Aorta (tissue), 5 donors: ENCODE measurements at regions not wholly inside any gene's neighbourhood (a gene's known extent, or its start where the extent isn't known, plus 50 kb on each side); places are given as distances from the start of the nearest gene placed in this dataset.

Experiments
- ATAC-seq: fragments of 200-7000 bp; cut with Tn5 transposase; one replicate; pipeline ENCODE4 v1.9.1; 2022; ENCODE audit warnings: moderate library complexity; ENCODE audit not compliant: low FRiP score
- DNase-seq, 2 donors: peaks; one replicate each; pipeline ENCODE4 v3.0.0-alpha.2; 2020
- H3K27ac ChIP-seq, 2 donors: one replicate each; pipeline ENCODE4 v1.5.1; 2013; ENCODE audit warnings: low read length in 2 of 2, mild to moderate bottlenecking in 2 of 2, moderate library complexity in 2 of 2, control low read depth in 1 of 2, inconsistent platforms in 1 of 2, low read depth in 1 of 2
- H3K27me3 ChIP-seq, 2 donors: one replicate each; pipeline ENCODE4 v1.6.1; 2013; ENCODE audit warnings: control low read depth in 1 of 2, low read length in 1 of 2, mild to moderate bottlenecking in 1 of 2, moderate library complexity in 1 of 2; ENCODE audit not compliant: insufficient read depth in 2 of 2, control insufficient read depth in 1 of 2
- H3K36me3 ChIP-seq, 2 donors: one replicate each; pipeline ENCODE4 v1.6.1; 2013; ENCODE audit warnings: control low read depth in 1 of 2, low read length in 1 of 2, mild to moderate bottlenecking in 1 of 2; ENCODE audit not compliant: insufficient read depth in 2 of 2, control insufficient read depth in 1 of 2
- H3K4me1 ChIP-seq, 2 donors: one replicate each; pipeline ENCODE4 v1.6.1; 2013; ENCODE audit warnings: low read length in 2 of 2, control low read depth in 1 of 2, mild to moderate bottlenecking in 1 of 2, moderate library complexity in 1 of 2; ENCODE audit not compliant: insufficient read depth in 2 of 2, control insufficient read depth in 1 of 2
- H3K4me3 ChIP-seq, 2 donors: one replicate each; pipeline ENCODE4 v1.5.1; 2013; ENCODE audit warnings: low read length in 2 of 2, control low read depth in 1 of 2, mild to moderate bottlenecking in 1 of 2
- H3K9me3 ChIP-seq: one replicate; pipeline ENCODE4 v1.6.1; 2013; ENCODE audit warnings: mild to moderate bottlenecking, low read length; ENCODE audit not compliant: control insufficient read depth
- WGBS, 2 donors: extraction: QIAGEN DNeasy Blood & Tissue Kit; methylation state at CpG; one replicate each; pipeline ENCODE4 v1.1.7; 2013; 5-methylcytosine and 5-hydroxymethylcytosine counted together
- intact Hi-C, 2 donors: fragments of 100-400 bp; cut with DNase I; formaldehyde crosslinking; loops; one replicate each; pipeline versions ENCODE4 v1.14.2 to v1.15.0; 2022
- donor health status: healthy with polysubstance abuse.
- donor health status: Bipolar disorder and iron deficiency.
- donor health status: DM: no; HTN: no; CAD: no.
- donor health status: DM: no; HTN: no; CAD: no.
- donor health status: DM: yes; HTN: yes; CAD: no.

DNA sequence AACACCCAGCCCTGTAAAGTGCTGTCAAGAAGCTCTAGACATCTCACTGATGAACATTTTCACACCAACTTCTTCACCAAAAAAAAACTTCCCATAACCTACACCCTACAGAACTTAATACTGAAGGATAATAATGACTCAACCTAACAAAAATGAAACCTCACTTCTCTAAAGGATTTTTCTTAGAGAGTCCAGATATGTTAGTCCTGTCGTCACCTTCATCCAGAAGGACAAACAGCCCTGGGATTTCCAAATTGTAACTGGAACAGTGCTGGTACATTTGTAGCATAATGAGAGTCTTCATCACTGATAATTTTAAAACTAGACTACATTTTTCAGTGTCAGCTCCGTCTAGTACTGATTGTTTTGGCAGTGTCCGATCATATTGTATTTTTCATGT lies 528.6 kb upstream of the CELF2 start:
- Histone ChIP-seq H3K36me3 (no peaks in the 10 kb centered on the region), H3K4me3 (no peak overlapping the region), H3K27ac (no peak overlapping the region), H3K27me3 (no peaks in the 10 kb centered on the region), H3K4me1 (no peaks in the 10 kb centered on the region), H3K9me3 (no peaks in the 10 kb centered on the region)
- WGBS, 2 donors: 43 to 50% methylated on average over 3 of the region's 3 CpGs
- ATAC-seq: no peak
- no peak for DNase-seq
- intact Hi-C loops: no loop called here

DNA sequence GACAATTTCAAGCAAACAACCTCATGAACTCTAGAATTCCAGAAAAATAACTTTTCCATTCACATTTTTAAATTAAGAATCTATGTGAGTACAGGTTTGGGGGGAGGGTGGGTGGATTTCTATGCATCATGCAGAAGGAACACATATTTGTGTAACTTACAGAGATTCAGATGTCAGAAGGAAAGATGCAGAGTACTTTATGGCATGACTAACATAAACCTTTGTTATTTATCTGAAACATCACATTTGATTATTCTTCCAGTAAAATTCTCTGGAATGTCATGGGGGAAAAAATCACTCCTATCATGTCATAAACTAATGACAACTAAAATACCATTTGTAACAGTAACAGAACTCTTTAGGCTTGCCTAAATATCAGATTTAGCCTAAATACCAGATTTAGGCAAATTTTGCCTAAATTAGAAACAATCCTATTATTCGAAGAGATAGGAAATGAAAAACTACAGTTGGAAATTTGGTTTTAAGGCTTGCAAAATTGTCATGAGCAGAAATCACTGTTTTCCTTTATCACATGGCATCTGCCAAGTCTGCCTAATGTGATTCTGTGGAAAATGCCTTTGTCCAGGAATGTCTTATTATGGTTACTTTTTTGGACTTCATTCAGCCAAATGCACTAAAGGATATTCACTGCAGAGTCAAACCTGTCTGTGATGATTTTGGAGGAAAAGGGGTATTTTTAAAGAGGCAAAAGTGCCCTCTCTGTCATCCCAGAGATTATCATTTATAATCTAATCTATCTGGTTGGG lies 527.7 kb upstream of the CELF2 start:
- intact Hi-C loops: no loop called here
- no peak for DNase-seq
- Histone ChIP-seq H3K36me3 (no peaks in the 10 kb centered on the region), H3K4me1 (no peaks in the 10 kb centered on the region), H3K27ac (no peak overlapping the region), H3K27me3 (no peaks in the 10 kb centered on the region), H3K9me3 (no peaks in the 10 kb centered on the region), H3K4me3 (no peak overlapping the region)
- 25 to 48% methylated on average over 1 of the region's 1 CpG for WGBS, 2 donors
- no peak for ATAC-seq

DNA sequence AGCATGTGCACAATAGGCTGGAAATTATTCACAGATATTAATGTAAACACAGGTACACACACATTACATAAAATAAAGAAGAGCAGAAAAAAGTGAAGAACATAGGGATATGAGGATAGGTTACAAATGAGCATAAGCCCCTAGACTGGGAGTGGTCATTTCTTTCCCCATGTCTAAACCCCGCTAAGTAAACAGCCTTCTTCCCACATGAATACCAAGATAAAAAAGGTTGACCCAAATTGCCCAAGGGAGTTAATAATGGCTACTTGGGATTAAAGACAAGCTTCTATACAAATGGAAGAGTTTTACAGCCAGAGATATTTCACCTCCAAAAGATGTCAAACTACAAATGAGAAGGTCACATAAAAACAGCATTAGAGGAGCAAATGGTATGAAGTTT lies 527.1 kb upstream of the CELF2 start:
- Histone ChIP-seq H3K9me3 (no peaks in the 10 kb centered on the region), H3K4me1 (no peaks in the 10 kb centered on the region), H3K27me3 (no peaks in the 10 kb centered on the region), H3K36me3 (no peaks in the 10 kb centered on the region), H3K4me3 (no peak overlapping the region), H3K27ac (no peak overlapping the region)
- ATAC-seq: no peak
- no peak for DNase-seq
- 0 to 98% methylated on average over 1 of the region's 1 CpG for WGBS, 2 donors
- intact Hi-C loops: no loop called here

DNA sequence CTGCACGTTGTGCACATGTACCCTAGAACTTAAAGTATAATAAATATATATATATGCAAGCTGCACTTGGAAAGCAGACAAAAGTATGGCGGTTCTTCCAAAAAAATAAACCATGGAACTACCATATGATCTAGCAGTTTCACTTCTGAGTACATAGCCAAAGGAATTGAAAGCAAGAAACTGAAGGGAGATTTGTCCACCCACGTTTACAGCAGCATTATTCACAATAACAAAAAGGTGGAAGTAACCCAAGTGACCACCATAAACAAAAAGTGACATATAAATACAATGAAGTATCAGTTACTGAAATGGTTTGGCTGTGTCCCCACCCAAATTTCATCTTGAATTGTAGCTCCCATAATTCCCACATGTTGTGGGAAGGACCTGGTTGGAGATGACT lies 525.3 kb upstream of the CELF2 start:
- ATAC-seq: no peak
- no peak for DNase-seq
- Histone ChIP-seq H3K9me3 (no peaks in the 10 kb centered on the region), H3K27ac (no peak overlapping the region), H3K27me3 (no peaks in the 10 kb centered on the region), H3K4me3 (no peak overlapping the region), H3K36me3 (no peaks in the 10 kb centered on the region), H3K4me1 (no peaks in the 10 kb centered on the region)
- intact Hi-C loops: no loop called here
- WGBS, 2 donors: 84 to 91% methylated on average over 3 of the region's 3 CpGs

DNA sequence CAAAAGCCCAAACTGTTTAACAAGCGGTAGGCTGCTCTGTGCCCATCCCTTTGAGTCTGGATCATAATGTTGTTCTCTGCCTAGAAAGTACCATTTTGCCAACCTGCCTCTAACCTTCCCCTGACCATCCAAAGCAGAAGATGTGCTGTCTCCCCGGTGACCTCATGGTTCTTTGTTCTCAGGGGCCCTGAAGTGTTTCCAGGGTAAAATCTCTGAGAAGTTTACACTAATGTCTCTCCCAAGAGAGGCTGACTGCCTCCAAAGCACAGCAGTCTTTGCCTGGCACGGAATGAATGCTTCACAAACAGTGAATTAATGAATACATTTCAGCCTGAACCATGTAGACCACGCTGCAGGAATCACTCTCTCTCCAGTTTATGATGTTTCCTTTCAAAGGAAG lies 523.8 kb upstream of the CELF2 start:
- ATAC-seq (no peak), DNase-seq (no peak)
- H3K4me1 ChIP-seq: no peaks in the 10 kb centered on the region
- WGBS, 2 donors: 91 to 92% methylated on average over 4 of the region's 4 CpGs
- no peaks in the 10 kb centered on the region for H3K36me3 ChIP-seq
- H3K27ac ChIP-seq: no peak overlapping the region
- no peaks in the 10 kb centered on the region for H3K9me3 ChIP-seq
- H3K27me3 ChIP-seq: no peaks in the 10 kb centered on the region
- H3K4me3 ChIP-seq: no peak overlapping the region
- intact Hi-C loops: no loop called here

DNA sequence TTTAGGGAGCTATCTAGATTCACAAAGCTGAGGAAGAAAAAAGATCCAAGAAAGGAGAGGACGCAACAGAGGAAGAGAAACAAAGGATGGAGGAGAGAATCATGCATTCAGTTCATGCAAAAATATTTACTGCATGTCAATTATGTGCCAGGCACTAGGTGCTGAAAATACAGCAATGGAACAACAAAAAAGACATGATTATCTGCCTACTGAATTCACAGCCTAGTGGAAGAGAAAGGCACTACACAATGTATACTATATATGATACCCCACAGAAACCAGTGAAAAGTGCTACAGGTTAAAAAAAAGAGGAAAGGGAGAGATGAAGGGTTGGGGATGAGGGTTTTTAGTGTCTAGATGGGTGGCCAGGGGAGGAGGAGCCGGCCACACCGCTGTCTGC lies 520.4 kb upstream of the CELF2 start:
- H3K4me3 ChIP-seq: no peak overlapping the region
- H3K4me1 ChIP-seq: no peaks in the 10 kb centered on the region
- H3K36me3 ChIP-seq: no peaks in the 10 kb centered on the region
- ATAC-seq (no peak), DNase-seq (no peak)
- WGBS, 2 donors: 95 to 99% methylated on average over 3 of the region's 3 CpGs
- no peaks in the 10 kb centered on the region for H3K27me3 ChIP-seq
- no peaks in the 10 kb centered on the region for H3K9me3 ChIP-seq
- no peak overlapping the region for H3K27ac ChIP-seq
- intact Hi-C loops: no loop called here

DNA sequence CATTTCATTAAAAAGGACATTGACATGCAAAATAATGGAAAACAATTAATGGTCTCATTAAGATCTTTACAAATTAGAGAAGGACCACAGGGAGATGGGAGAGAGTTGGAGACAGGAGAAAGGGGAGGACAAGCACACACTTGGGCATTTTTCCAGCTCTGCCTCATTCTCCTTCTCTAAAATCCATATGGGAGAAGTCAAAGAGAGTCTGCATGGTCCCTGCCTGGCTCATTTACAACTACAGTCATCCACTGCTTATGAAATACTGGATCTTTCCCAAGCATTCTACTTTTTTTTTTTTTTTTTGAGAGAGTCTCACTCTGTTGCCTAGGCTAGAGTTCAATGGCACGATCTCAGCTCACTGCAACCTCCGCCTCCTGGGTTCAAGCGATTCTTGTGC lies 518.9 kb upstream of the CELF2 start:
- no peak overlapping the region for H3K27ac ChIP-seq
- H3K36me3 ChIP-seq: no peaks in the 10 kb centered on the region
- intact Hi-C loops: no loop called here
- no peak overlapping the region for H3K4me3 ChIP-seq
- no peaks in the 10 kb centered on the region for H3K4me1 ChIP-seq
- no peaks in the 10 kb centered on the region for H3K9me3 ChIP-seq
- H3K27me3 ChIP-seq: no peaks in the 10 kb centered on the region
- 93 to 95% methylated on average over 3 of the region's 3 CpGs for WGBS, 2 donors
- ATAC-seq (no peak), DNase-seq (no peak)

DNA sequence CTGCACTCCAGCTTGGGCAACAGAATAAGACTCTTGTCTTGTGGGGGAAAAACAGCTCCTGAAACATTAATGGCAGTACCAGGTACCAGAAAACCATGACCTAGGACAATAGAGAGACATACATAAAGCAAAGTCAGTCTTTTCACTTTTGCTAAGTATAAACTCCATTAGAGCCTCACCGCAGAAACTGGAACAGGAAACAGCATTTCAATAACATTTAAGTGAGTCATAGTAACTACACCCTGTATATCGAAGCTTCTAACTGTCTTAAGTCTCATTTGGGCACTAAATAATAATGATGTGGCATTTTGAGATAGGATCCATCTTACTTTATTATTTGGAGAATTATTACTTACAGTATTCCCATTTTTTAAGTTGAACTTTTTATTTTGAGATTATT lies 517.8 kb upstream of the CELF2 start:
- no peaks in the 10 kb centered on the region for H3K4me1 ChIP-seq
- ATAC-seq (no peak), DNase-seq (no peak)
- H3K36me3 ChIP-seq: no peaks in the 10 kb centered on the region
- no peak overlapping the region for H3K27ac ChIP-seq
- H3K9me3 ChIP-seq: no peaks in the 10 kb centered on the region
- intact Hi-C loops: no loop called here
- H3K4me3 ChIP-seq: no peak overlapping the region
- no peaks in the 10 kb centered on the region for H3K27me3 ChIP-seq
- 31 to 37% methylated on average over 2 of the region's 2 CpGs for WGBS, 2 donors

DNA sequence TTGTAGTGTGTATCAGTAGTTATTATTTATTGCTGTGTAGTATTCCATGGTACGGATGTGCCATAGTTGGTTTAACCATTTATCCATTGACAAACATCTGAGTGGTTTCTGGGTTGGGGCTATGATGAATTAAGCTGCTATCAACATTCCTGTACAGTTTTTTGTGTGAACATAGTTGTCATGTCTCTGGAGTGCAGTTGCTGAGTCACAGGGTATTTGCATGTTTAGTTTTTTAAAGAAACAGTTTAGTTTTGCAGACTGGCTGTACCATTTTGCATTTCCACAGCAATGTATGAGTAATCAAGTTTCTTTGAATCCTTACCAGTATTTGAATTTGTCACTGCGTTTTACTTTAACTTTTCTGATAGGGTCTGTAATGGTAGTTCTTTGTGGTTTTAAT lies 516.7 kb upstream of the CELF2 start:
- no peak for DNase-seq
- no peaks in the 10 kb centered on the region for H3K36me3 ChIP-seq
- H3K27ac ChIP-seq: no peak overlapping the region
- no peaks in the 10 kb centered on the region for H3K27me3 ChIP-seq
- no peak for ATAC-seq
- H3K4me1 ChIP-seq: no peaks in the 10 kb centered on the region
- WGBS, 2 donors: 91 to 93% methylated on average over 2 of the region's 2 CpGs
- intact Hi-C loops: no loop called here
- no peak overlapping the region for H3K4me3 ChIP-seq
- H3K9me3 ChIP-seq: peaks cover 1% of the 10 kb centered on the region
